ENCODE measurements at regions not wholly inside any gene's neighbourhood (a gene's known extent, or its start where the extent isn't known, plus 50 kb on each side); places are given as distances from the start of the nearest gene placed in this dataset.
"Not testable (repeated sequence)": the region's sequence is repeated elsewhere in the genome, so short reads cannot be mapped to it uniquely, and the experiment has no call there.

DNA sequence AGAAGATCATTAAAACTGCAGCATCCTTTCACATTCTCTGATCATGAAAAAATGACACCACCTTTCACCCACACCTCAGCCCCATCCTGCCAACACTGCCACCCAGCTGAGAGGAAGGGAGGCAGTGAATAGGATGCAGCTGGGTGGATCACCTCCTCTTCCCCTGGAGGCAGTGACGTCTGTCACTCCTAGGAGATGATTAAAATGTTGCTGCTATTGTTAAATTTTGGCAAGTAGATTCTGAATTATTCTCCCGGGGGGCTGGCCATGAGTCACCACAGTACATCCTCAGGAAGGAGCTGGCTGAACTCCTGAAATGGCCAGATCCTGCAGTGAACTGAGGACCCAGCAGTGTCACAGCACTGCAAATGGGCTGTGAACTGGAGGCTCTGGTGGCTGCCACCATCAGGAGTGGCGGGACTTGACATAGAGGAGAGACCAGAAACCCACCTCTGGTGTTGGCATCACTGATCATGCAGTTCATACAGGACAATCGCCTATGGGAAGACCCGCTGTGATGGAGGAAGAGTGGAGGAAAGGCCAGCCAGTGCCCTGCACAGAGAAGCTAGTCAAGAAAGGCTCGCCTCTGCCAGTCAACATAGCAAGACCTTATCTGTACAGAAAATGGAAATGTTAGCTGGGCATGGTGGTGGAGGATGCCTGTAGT, 199.1 kb downstream of the FAM43A start:
- DNase-seq (ENCODE audit: low read depth), result no peak

DNA sequence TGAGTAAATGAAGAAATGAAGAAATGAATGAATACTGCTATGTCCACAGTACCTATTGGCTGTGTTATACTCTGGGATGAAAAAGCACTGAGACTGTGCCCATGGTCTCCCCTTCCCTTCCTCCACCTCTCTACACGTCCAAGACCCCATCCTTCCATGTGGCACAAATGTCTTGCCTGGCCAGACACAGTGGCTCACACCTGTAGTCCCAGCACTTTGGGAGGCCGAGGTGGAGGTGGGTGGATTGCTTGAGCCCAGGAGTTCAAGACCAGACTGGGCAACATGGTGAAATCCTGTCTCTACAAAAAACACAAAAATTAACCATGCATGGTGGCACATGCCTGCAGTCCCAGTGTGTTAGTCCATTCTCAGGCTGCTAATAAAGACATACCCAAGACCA, 200.1 kb downstream of the FAM43A start:
- DNase-seq (ENCODE audit: low read depth), result no peak

DNA sequence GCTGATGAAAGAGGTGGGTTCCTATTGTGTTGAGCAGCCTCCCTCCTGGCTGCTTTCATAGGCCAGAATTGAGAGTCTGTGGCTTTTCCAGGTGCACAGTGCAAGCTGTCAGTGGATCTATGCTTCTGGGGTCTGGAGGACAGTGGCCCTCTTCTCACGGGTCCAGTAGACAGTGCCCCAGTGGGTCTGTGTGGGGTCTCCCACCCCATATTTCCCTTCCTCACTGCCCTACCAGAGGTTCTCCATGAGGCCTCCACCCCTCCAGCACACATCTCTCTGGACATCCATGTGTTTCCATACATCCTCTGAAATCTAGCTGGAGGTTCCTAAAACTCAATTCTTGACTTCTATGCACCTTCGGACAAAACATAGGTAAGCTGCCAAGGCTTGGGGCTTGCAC, 201.2 kb downstream of the FAM43A start:
- no peak for DNase-seq (ENCODE audit: low read depth)

DNA sequence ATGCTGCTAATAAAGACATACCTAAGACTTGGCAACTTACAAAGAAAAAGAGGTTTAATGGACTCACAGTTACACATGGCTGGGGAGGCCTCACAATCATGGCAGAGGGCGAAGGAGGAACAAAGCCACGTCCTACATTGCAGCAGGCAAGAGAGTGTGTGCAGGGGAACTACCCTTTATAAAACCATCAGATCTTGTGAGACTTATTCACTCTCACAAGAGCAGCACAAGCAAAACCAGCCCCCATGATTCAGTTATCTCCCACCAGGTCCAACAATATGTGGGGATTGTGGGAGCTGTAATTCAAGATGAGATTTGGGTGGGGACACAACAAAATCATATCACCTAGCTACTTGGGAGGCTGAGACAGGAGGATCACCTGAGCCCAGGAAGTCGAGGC, 202.4 kb downstream of the FAM43A start:
- DNase-seq (ENCODE audit: low read depth), result not testable (repeated sequence)

DNA sequence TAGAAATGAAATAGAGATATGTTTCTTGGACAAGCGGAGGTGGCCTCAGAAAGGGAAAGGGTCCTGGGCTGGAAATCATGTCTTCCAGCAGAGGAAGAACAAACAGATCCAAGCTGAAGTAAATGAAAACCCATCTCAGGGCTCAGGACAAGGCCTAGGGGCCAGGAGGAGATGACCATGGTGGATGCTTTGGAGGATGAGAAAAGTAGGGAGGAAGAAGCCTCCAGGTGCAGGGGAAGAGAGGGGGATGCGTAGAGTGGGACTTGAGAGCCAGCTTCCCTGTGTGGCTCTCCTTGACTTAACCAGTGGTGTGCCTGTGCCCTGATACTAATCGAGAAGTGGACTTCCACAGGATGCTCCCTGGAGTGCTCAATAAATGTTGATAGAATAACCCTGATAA, 203.2 kb downstream of the FAM43A start:
- DNase-seq (ENCODE audit: low read depth), result no peak

DNA sequence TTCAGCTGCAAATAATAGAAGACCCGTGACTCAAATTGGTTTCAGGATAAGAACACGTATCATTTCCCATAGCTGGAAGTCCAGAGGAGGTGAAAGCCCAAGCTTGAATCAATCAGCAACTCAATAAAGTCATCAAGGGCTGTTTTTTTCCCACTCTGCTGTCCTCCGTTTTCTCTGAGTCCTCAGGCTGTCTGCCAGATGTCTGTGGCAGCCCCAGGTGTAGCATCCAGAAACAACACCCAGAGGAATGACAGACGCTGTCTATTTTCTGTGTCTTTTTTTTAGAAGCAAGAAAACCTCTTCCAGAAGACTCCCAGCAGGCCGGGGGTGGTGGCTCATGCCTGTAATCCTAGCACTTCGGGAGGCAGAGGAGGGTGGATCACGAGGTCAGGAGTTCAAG, 204.4 kb downstream of the FAM43A start:
- no peak for DNase-seq (ENCODE audit: low read depth)

DNA sequence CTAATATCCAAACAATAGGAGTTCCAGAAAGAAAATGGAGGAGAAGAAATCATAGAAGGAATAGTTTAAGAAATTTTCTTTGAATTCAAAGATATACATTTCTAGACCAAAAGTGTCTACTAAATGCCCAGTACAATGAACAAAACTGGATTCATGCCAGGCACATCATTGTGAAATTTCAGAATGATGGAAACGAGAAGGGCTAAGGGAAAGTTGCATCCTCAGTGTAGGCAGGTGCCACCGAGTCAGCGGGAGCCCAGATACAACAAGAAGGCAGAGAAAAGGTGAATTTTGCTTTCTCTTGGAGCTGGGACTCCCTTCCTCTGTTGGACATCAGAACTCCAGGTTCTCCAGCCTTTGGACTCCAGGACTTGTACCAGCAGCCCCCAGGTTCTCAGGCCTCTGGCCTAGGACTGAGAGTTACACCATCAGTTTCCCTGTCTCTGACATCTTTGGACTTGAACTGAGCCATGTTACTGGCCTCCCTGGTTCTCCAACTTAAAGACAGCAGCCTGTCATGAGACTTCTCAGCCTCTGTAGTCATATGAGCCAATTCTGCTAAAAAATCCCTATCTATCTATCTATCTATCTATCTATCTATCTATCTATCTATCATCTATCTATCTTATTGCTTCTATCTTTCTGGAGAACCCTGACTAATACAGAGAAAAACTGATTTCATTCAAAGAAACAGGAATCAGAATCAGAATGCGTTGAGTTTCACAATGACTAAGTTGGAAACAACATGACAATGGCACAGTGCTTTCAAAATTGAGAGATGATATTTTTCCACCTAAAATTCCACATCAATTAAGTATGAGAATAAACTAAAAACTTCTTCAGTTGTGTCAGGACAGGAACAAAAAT, 207.7 kb downstream of the FAM43A start:
- no peak for DNase-seq (ENCODE audit: low read depth)

DNA sequence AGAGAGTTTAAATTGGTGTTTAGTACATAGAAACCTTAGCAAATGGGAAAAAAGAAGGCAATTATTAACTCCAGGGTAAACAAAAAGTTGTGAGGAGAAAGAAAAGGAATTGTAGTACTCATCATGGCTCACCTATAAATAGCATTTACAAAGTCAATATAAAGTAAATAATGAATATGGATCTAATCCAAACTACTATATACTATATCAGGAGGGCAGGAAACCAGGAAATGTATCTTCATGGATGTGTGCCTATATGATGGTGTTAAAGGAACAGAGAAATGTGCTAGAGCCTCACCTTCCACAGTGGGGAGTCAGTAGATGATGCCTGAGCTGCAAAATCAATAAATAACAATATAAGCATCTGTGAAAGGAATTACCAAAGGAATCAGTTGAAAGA, 208.9 kb downstream of the FAM43A start:
- DNase-seq (ENCODE audit: low read depth), result no peak

DNA sequence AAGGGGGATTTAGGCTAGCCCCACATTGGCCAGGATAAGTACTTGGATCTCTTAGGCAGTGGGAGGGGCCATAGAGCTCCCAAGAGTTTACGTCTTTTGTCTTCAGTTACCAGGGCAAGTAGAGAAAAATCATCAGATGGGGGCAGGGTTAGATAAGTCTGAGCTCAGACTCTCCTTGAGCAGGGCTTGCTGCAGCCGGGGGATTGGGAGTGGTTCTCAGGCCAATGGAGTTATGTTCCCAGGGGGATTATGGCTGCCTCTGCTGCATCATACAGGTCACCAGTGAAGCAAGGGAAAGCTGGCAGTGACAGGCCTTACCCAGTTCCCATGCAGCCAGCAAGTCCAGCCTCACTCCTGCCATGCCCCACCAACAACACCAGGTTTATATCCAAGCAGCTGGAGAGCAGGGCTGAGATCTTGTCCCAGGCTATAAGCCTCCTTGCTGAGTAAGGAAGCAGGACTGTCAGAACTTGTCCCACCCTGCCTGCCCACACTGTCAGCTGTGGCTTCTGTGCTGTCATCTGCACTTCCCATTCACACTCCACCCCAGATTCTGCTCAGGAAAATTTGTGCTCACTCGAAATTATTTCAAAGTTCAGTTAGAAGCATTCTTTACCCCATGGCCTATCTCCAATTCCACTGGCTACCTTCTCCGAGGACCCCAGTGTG, 215.3 kb downstream of the FAM43A start:
- DNase-seq (ENCODE audit: low read depth), result no peak

DNA sequence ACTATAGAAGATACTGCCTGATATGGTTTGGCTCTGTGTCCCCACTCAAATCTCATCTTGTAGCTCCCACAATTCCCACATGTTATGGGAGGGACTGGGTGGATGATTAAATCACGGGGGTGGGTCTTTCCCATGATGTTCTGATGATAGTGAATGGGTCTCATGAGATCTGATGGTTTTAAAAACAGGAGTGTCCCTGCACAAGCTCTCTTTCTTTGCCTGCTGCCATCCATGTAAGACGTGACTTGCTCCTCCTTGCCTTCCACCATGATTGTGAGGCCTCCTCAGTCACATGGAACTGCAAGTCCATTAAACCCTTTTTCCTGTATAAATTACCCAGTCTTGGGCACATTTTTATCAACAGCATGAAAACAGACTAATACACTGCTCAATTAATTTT, 217.8 kb downstream of the FAM43A start:
- not testable (repeated sequence) for DNase-seq (ENCODE audit: low read depth)

DNA sequence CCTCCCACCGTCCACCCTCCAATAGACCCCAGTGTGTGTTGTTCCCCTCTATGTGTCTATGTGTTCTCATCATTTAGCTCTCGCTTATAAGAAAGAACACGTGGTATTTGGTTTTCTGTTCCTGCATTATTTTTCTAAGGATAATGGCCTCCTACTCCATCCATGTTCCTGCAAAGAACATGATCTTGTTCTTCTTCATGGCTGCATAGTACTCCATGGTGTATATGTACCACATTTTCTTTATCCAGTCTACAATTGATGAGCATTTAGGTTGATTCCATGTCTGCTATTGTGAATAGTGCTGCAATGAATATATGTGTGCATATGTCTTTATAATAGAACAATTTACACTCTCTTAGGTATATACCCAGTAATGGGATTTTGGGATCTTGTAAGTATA, 219.3 kb downstream of the FAM43A start:
- DNase-seq (ENCODE audit: low read depth), result not testable (repeated sequence)

DNA sequence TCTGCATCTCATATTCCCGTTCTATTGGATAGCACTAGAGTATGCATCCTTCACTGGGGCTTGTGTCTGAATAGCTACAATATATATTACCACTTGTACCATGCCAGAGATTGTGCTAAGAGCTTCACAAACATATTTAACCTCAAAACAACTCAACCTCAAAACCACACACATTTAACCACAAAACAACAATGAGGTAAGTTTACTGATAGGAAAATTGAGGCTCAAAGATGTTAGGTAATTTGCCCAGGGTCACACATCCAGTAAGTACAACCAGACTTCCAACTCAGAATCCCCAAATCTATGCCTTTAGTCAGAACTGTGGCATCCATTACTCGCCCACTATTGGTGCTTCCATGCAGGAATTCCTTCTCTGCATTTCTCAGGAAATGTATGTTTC, 220.0 kb downstream of the FAM43A start:
- DNase-seq (ENCODE audit: low read depth), result no peak

DNA sequence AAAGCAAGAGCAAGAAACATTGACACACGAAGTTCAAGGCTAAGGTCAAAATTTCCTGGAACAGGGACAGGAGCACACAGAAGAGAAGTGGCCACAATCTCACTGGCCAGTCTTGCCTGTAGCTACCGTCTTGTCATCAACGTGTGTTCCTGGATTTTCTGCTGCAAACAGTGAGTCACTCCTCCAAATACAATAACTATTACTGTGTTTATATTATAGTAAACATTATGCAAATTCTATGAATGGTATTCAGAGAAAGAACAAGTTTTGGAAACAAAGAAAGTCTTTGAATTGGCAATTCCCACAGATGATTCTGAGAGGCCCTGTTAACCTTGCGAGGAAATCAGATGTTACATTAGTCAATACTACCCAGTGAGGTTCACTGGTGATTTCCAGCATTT, 220.5 kb downstream of the FAM43A start:
- DNase-seq (ENCODE audit: low read depth), result no peak

DNA sequence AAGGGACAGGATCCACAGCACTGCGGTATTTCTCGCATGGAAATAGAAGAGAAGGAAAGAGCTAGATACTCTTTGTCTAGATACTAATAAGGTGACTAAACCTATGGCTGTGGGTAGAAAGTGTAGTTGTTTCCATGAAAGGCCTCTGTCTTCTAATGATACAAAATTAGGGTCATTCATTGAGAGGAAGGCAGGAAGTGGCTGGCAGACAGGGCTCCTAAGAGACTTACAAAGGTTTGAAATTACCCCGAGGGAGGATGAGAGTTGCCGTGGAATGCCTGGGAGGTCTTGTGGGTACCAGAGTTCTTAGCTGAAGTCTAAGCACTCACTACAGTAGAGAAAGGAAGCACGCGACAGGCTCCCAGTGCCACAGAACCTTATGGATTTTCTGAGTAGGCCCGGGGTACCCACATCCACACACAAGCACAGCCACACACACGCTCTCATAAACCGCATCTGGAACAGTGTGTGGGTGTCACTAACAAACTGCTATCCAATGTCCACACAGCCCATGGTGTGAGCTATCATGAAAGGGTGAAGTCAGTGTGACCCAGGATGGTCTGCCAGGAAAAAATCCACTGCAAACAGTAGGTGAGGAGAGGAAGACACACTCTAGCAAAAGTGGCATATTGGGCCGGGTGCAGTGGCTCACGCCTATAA, 221.4 kb downstream of the FAM43A start:
- DNase-seq (ENCODE audit: low read depth), result no peak

DNA sequence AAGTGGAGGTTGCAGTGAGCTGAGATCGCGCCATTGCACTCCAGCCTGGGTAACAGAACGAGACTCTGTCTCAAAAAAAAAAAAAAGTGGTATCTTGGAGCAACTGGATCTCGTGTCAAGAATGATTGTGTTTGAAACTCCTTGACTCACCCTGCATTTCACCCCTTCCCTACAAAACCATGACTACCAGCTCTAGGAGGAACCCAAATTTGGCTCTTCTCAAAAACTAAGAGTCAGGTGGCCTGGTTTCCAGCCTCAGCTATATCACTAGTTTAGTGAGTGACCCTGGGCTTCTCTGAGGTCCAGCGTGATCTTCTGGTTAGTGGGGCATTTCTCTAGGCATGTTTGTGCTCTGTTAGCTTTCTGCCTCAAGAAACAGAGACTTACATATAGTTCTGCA, 222.1 kb downstream of the FAM43A start:
- DNase-seq (ENCODE audit: low read depth), result no peak

DNA sequence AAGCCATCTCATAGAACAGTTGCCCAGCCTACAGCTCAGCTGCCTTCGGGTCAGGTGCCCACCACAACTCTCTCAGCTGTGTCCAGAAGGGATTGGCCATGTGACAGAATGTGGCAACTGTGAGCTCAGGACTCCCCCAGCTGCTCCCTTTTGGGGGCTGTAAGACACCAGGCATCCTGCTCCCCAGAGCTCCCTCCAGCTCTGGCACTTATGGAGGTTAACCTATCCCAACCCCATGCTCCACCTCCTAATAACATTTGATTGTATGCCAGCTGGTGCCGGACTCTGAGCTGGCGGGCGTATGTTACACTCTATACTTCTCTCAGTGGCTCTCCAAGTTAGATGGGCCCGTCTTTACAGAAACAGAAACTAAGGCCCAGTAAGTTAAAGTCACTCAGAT, 222.8 kb downstream of the FAM43A start:
- DNase-seq (ENCODE audit: low read depth), result no peak

DNA sequence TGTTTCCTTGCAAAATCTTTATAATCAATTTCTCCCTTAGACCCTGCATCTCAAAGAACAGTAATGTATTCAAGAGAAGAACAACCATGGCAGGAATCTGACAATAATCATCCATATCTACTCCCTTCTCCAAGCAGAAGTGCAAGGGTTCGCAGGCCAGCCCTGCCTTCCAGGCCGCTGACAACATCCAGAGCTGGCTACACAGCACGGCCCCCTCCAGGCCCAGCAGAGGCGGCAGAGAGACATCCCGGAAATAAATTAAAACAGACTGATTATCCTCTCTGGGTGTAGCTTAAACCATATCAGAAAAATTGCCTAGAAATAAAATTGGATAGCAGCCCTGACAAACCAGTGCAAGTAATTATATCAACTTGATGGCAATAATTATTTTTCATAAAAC, 223.3 kb downstream of the FAM43A start:
- no peak for DNase-seq (ENCODE audit: low read depth)

DNA sequence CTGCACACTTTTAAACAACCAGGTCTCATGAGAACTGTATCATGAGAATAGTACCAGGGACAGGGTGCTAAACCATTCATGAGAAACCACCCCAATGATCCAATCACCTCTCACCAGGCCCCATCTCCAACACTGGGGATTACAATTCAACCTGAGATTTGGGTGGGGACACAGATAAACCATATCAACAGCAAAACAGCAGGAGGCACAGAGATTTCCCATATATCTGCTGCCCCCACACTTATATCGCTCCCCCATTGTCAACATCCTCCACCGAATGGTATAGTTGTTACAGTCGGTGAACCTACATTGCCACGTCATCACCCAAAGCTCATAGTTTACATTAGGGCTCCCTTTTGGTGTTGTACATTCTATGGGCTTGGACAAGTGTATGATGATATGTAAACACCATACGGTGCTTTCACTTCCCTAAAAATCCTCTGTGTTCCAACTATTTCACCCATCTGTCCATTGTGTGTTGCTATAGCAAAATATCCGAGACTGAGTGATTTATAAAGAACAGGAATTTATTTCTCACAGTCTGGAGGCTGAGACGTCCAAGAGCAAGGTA, 224.8 kb downstream of the FAM43A start:
- DNase-seq (ENCODE audit: low read depth), result no peak

DNA sequence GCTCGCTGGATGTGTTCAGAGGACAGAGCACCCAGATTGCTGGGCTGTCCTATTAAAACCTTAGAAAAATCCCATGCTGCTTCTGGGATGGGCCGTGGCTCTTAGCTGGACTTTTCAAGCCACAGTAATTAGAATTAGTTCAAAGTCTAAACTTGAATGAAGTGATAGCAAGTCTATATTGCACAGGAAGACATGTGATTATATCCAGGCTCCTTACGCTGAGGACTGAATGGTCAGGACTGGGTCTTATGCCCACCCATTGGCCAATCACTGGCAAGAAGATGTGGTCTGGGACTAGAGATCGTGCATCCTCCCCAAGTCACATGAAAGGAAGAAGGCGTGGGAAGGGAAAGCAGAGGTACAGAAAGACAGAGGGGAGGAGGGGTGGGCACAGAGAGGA, 227.6 kb downstream of the FAM43A start:
- no peak for DNase-seq (ENCODE audit: low read depth)

DNA sequence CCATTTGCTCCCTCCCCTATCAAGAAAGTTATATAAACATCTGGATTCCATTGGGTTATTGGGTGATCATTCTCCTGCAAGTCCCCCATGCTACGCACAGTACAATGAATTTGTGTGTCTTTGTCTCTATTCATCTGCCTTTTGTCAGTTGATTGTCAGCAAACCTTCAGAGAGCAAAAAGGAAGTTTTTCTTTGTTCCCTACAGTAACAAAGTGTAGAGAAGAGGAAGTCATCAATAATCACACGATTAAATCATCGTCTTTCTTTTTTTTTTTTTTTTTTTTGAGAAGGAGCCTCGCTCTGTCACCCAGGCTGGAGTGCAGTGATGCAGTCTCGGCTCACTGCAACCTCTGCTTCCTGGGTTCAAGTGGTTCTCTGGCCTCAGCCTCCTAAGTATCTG, 239.2 kb downstream of the FAM43A start:
- not testable (repeated sequence) for DNase-seq (ENCODE audit: low read depth)

DNA sequence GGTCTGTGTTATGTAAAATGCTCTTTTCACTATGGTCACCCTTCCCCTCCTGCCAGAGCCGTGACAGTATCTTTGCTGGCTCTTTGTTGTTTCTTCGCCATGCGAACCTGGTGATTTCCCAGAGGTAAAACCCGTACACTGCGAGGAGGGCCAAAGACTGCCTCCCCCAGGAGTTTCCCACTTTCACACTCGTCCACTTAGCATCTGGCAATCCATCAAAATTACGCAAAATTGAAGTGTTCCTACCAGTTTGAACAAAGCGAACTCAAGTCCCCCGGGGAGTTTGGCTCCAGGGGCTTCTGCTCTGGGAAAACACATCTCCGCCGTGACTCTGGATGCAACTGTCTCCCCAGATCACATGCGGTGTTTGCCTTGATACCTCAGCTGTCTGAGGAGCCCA, 239.9 kb downstream of the FAM43A start:
- no peak for DNase-seq (ENCODE audit: low read depth)

DNA sequence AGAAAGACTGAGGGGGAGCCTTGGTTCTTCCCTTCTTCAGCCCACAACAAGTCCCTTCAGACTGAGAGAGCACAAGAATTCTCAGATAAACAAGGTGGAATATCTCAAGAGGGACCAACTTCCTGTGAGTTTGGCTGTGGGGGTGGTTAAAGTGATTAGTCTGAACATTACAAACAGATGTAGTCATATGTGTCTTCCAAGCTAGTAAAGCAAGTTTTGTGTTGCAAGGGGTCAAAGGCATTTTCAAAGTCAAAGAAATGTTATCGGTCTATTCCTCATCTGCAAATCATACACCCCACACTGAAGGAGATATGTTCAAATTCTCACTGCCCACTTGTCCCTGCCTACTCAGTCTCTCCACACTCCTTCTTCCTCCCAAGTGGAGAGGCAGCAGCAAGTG, 242.5 kb downstream of the FAM43A start:
- DNase-seq (ENCODE audit: low read depth), result no peak
